Loucy (cell line): ENCODE measurements at regions not wholly inside any gene's neighbourhood (a gene's known extent, or its start where the extent isn't known, plus 50 kb on each side); places are given as distances from the start of the nearest gene placed in this dataset.

Experiments
- EZH2phosphoT487 ChIP-seq: fragments of 200-600 bp; IDR thresholded peaks from 2 replicates; pipeline ENCODE4 v1.6.1; 2018; ENCODE audit warnings: antibody characterized with exemption, mild to moderate bottlenecking, moderate library complexity, borderline replicate concordance
- TF ChIP-seq, protein P1 (sequence below): fragments of 200-600 bp; sonication (generic); conservative IDR thresholded peaks from 2 replicates; pipeline ENCODE4 v1.5.1; 2014; ENCODE audit warnings: mild to moderate bottlenecking, antibody characterized with exemption, low read length

DNA sequence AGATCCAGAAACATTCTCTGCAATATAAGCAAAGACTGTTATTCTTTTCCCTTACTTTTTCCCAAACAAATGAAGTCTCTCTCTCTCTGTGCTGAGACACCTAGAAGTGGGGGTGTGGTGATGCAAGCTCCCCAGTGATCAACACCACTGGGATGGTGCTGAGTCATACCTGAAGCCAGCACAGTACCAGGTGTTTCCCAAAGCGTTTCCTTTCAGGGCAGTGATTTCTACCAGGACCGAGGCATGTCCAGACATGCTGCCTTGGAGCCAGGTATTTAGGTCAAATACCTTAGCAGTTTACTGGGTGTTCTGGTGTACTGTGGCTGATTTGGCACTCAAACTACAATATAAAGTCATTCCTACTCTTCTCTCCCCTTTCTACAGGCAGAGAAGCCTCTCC, 726.5 kb downstream of the FAM133A start:
- TF ChIP-seq, protein P1, sequence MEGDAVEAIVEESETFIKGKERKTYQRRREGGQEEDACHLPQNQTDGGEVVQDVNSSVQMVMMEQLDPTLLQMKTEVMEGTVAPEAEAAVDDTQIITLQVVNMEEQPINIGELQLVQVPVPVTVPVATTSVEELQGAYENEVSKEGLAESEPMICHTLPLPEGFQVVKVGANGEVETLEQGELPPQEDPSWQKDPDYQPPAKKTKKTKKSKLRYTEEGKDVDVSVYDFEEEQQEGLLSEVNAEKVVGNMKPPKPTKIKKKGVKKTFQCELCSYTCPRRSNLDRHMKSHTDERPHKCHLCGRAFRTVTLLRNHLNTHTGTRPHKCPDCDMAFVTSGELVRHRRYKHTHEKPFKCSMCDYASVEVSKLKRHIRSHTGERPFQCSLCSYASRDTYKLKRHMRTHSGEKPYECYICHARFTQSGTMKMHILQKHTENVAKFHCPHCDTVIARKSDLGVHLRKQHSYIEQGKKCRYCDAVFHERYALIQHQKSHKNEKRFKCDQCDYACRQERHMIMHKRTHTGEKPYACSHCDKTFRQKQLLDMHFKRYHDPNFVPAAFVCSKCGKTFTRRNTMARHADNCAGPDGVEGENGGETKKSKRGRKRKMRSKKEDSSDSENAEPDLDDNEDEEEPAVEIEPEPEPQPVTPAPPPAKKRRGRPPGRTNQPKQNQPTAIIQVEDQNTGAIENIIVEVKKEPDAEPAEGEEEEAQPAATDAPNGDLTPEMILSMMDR, result no peak
- TF ChIP-seq EZH2phosphoT487, result no peak
